HG02623 (cell line): ENCODE measurements at regions not wholly inside any gene's neighbourhood (a gene's known extent, or its start where the extent isn't known, plus 50 kb on each side); places are given as distances from the start of the nearest gene placed in this dataset.
"Not testable (repeated sequence)": the region's sequence is repeated elsewhere in the genome, so short reads cannot be mapped to it uniquely, and the experiment has no call there.

Experiments
- ATAC-seq: cut with Tn5 transposase; IDR thresholded peaks from one replicate; pipeline ENCODE4 v1.9.1; 2021; ENCODE audit warnings: moderate library complexity; ENCODE audit not compliant: unreplicated experiment

GRCh38 chr5:110987573-110987972 lies 83.9 kb upstream of the TSLP start:
- not testable (repeated sequence) for ATAC-seq

- ATAC-seq = no peak
Observed at GRCh38 chr5:110996742-110997141, 74.8 kb upstream of the TSLP start.

GRCh38 chr5:111002036-111002435 lies 69.5 kb upstream of the TSLP start:
- ATAC-seq = no peak

DNA sequence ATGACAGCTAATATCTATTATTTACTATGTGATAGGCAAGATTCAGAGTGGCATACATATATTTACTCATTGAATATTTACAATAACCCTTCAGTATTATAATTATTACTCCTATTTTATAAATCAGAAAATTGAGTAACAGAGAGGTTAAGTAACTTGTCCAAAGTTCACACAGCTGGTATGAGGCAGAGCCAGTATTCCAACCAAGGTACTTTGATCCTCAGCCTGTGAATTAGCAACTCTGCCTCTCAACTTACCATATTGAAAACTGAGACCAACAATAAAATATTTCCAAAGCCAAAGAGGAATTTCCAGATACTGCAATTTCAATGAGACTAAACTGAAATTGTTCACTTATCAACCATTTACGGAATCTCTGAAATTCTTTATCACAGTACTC lies 67.9 kb upstream of the TSLP start:
- no peak for ATAC-seq

DNA sequence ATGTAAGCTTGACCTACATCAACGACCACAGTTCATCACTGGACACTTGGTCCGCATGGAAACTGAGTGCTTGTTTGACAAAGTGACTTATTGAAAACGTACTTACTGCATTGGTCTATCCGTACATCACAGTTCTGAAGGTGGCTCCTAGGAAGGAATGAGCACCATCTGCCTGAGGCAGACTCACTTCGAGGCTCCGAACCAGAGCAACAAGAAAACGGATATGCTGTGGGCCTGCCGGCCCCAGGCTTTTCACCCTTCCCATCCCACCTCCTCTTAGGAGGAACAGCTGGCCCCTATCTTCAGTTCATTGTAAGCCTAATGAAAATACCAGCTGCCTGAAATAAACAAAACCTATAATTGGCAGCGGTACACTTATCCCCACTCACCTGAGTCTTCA lies 67.2 kb upstream of the TSLP start:
- ATAC-seq = no peak

- no peak for ATAC-seq
Observed at GRCh38 chr5:111010783-111011182, 60.7 kb upstream of the TSLP start.

- no peak for ATAC-seq
Observed at GRCh38 chr5:111013011-111013410, 58.5 kb upstream of the TSLP start.

- no peak for ATAC-seq
Observed at GRCh38 chr5:111016801-111017200, 54.7 kb upstream of the TSLP start.

DNA sequence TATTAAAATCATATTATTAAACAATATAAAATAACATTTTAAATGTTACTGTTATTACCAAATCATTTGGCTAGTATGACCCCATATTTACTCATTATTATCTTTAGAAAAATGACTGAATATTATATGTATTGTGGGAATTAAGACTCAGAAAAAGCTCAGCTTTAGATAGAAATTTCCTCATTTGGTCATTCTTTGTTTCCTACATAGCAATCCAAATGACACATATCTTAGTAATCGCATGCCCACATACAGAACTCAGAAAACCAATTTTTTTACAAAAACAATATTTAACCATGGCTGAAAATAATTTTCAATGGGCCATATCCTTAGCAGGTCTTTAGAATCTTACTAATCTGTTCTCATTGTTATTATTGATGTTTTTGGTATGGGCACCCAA lies 53.8 kb upstream of the TSLP start:
- ATAC-seq = no peak
